ENCODE measurements at regions not wholly inside any gene's neighbourhood (a gene's known extent, or its start where the extent isn't known, plus 50 kb on each side); places are given as distances from the start of the nearest gene placed in this dataset.

DNA sequence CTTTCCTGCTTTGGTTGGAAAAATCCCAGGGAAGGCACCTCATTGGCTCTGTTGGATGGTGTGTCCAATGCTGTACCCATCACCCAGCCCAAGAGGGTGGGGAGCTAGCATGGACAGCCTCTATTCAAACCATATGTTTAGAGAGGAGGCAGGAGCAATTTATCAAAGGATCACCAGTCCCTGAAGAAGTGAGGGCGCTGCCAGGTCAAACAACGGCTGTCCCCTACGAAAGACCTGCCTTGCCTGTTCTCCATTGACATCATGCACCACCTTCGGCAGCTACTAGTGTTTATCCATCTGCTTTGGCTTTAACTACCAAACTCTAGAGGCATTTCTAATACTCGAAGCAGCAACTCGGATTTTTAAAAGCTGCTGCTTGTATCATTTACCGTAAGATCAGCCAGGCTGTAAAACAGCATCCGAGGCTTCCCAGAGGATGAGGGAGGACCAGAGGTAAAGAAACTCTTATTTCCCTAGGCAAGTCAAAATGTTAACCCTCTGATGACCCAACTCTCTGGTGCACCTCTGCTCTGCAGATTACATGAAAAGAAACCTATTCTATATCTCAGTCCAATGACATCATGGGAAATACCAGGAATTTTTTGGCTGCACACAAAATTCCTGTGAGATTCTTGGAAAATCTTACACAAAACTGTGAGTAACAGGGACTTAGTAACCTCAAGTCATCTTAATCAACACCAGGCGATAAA is 720.9 kb upstream of the TBX3 start:
- TF ChIP-seq, protein P1, sequence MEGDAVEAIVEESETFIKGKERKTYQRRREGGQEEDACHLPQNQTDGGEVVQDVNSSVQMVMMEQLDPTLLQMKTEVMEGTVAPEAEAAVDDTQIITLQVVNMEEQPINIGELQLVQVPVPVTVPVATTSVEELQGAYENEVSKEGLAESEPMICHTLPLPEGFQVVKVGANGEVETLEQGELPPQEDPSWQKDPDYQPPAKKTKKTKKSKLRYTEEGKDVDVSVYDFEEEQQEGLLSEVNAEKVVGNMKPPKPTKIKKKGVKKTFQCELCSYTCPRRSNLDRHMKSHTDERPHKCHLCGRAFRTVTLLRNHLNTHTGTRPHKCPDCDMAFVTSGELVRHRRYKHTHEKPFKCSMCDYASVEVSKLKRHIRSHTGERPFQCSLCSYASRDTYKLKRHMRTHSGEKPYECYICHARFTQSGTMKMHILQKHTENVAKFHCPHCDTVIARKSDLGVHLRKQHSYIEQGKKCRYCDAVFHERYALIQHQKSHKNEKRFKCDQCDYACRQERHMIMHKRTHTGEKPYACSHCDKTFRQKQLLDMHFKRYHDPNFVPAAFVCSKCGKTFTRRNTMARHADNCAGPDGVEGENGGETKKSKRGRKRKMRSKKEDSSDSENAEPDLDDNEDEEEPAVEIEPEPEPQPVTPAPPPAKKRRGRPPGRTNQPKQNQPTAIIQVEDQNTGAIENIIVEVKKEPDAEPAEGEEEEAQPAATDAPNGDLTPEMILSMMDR (IDR thresholded peaks at IDR 0.05; ENCODE audit: low read depth, low read length, missing input control): no peak
- TF ChIP-seq YY1 (IDR thresholded peaks at IDR 0.05): no peak
- TF ChIP-seq, protein P2, sequence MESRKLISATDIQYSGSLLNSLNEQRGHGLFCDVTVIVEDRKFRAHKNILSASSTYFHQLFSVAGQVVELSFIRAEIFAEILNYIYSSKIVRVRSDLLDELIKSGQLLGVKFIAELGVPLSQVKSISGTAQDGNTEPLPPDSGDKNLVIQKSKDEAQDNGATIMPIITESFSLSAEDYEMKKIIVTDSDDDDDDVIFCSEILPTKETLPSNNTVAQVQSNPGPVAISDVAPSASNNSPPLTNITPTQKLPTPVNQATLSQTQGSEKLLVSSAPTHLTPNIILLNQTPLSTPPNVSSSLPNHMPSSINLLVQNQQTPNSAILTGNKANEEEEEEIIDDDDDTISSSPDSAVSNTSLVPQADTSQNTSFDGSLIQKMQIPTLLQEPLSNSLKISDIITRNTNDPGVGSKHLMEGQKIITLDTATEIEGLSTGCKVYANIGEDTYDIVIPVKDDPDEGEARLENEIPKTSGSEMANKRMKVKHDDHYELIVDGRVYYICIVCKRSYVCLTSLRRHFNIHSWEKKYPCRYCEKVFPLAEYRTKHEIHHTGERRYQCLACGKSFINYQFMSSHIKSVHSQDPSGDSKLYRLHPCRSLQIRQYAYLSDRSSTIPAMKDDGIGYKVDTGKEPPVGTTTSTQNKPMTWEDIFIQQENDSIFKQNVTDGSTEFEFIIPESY (IDR thresholded peaks at IDR 0.05): no peak
- no peak for TF ChIP-seq EGR1 (IDR thresholded peaks at IDR 0.05; ENCODE audit: low read depth in 2 of 2)
- no peak for TF ChIP-seq JUND (IDR thresholded peaks at IDR 0.05)

Data from liver (tissue), 3 donors.